KOPT-K1 (cell line): ENCODE measurements at regions not wholly inside any gene's neighbourhood (a gene's known extent, or its start where the extent isn't known, plus 50 kb on each side); places are given as distances from the start of the nearest gene placed in this dataset.

Source experiments
- H3K27ac ChIP-seq: fragments of 200-600 bp; sonication (generic); 2 replicates; pipeline ENCODE4 v1.5.1; 2016; ENCODE audit warnings: antibody characterized with exemption, mild to moderate bottlenecking, low read depth, low read length; ENCODE audit not compliant: poor library complexity, severe bottlenecking
- H3K36me3 ChIP-seq: fragments of 200-600 bp; sonication (generic); 2 replicates; pipeline ENCODE4 v1.5.1; 2017; ENCODE audit warnings: antibody characterized with exemption, mild to moderate bottlenecking, low read length, moderate library complexity; ENCODE audit not compliant: insufficient read depth
- H3K9me3 ChIP-seq: fragments of 200-600 bp; sonication (generic); 2 replicates; pipeline ENCODE4 v1.5.1; 2017; ENCODE audit warnings: antibody characterized with exemption, low read length, mild to moderate bottlenecking; ENCODE audit not compliant: insufficient read depth, poor library complexity, severe bottlenecking

- H3K27ac ChIP-seq: no peak overlapping the region
- H3K36me3 ChIP-seq: no peaks in the 10 kb centered on the region
- no peaks in the 10 kb centered on the region for H3K9me3 ChIP-seq
Measured at GRCh38 chrX:120819126-120819525, 56.5 kb downstream of the CT47B1 start.

- Histone ChIP-seq H3K27ac (no peak overlapping the region), H3K9me3 (no peaks in the 10 kb centered on the region), H3K36me3 (no peaks in the 10 kb centered on the region)
Measured at GRCh38 chrX:120813982-120814381, 61.7 kb downstream of the CT47B1 start.

- Histone ChIP-seq H3K27ac (no peak overlapping the region), H3K9me3 (no peaks in the 10 kb centered on the region), H3K36me3 (no peaks in the 10 kb centered on the region)
Measured at GRCh38 chrX:120801426-120801825, 74.2 kb downstream of the CT47B1 start.

- no peak overlapping the region for H3K27ac ChIP-seq
- H3K36me3 ChIP-seq: no peaks in the 10 kb centered on the region
- H3K9me3 ChIP-seq: no peaks in the 10 kb centered on the region
Measured at GRCh38 chrX:120797188-120797851, 78.3 kb downstream of the CT47B1 start.

- Histone ChIP-seq H3K9me3 (no peaks in the 10 kb centered on the region), H3K36me3 (no peaks in the 10 kb centered on the region), H3K27ac (no peak overlapping the region)
Measured at GRCh38 chrX:120795301-120795700, 80.4 kb downstream of the CT47B1 start.

- Histone ChIP-seq H3K9me3 (no peaks in the 10 kb centered on the region), H3K27ac (no peak overlapping the region), H3K36me3 (no peaks in the 10 kb centered on the region)
Measured at GRCh38 chrX:120794525-120794975, 81.1 kb downstream of the CT47B1 start.

- Histone ChIP-seq H3K36me3 (no peaks in the 10 kb centered on the region), H3K9me3 (no peaks in the 10 kb centered on the region), H3K27ac (no peak overlapping the region)
Measured at GRCh38 chrX:120793098-120793497, 82.6 kb downstream of the CT47B1 start.

GRCh38 chrX:120791013-120791643 is 84.5 kb downstream of the CT47B1 start:
- H3K9me3 ChIP-seq: no peaks in the 10 kb centered on the region
- H3K27ac ChIP-seq: no peak overlapping the region
- H3K36me3 ChIP-seq: no peaks in the 10 kb centered on the region

- Histone ChIP-seq H3K36me3 (no peaks in the 10 kb centered on the region), H3K9me3 (no peaks in the 10 kb centered on the region), H3K27ac (no peak overlapping the region)
Measured at GRCh38 chrX:120790552-120790951, 85.1 kb downstream of the CT47B1 start.

GRCh38 chrX:120790118-120790517 is 85.5 kb downstream of the CT47B1 start:
- Histone ChIP-seq H3K9me3 (no peaks in the 10 kb centered on the region), H3K36me3 (no peaks in the 10 kb centered on the region), H3K27ac (no peak overlapping the region)

GRCh38 chrX:120781403-120781802 is 94.3 kb downstream of the CT47B1 start:
- Histone ChIP-seq H3K36me3 (no peaks in the 10 kb centered on the region), H3K27ac (no peak overlapping the region), H3K9me3 (no peaks in the 10 kb centered on the region)

- no peak overlapping the region for H3K27ac ChIP-seq
- H3K36me3 ChIP-seq: no peaks in the 10 kb centered on the region
Measured at GRCh38 chrX:120775959-120776358, 99.7 kb downstream of the CT47B1 start.

GRCh38 chrX:120774606-120775005 is 101.1 kb downstream of the CT47B1 start:
- no peak overlapping the region for H3K27ac ChIP-seq
- no peaks in the 10 kb centered on the region for H3K36me3 ChIP-seq
- no peaks in the 10 kb centered on the region for H3K9me3 ChIP-seq

More at GRCh38 chrX:120775959-120776358, 99.7 kb downstream of the CT47B1 start:
- H3K9me3 ChIP-seq: no peaks in the 10 kb centered on the region

- no peaks in the 10 kb centered on the region for H3K36me3 ChIP-seq
- H3K27ac ChIP-seq: no peak overlapping the region
- no peaks in the 10 kb centered on the region for H3K9me3 ChIP-seq
Measured at GRCh38 chrX:120773801-120774200, 101.9 kb downstream of the CT47B1 start.

GRCh38 chrX:120769576-120770341 is 105.9 kb downstream of the CT47B1 start:
- H3K9me3 ChIP-seq: no peaks in the 10 kb centered on the region
- no peaks in the 10 kb centered on the region for H3K36me3 ChIP-seq
- no peak overlapping the region for H3K27ac ChIP-seq
